Uterus (tissue), 3 donors: ENCODE measurements at regions not wholly inside any gene's neighbourhood (a gene's known extent, or its start where the extent isn't known, plus 50 kb on each side); places are given as distances from the start of the nearest gene placed in this dataset.

ENCODE experiments used
- DNase-seq, 2 donors: peaks; one replicate each; pipeline ENCODE4 v3.0.0-alpha.2; 2019 to 2020
- H3K27ac ChIP-seq, 2 donors: fragments of 200-600 bp; sonication (generic); 1 replicate in 1 of 2; 2 replicates in 1 of 2; pipeline ENCODE4 v1.5.1; 2016 to 2018
- H3K27me3 ChIP-seq, 2 donors: fragments of 200-600 bp; sonication (generic); one replicate each; pipeline ENCODE4 v1.5.1; 2018 to 2019; ENCODE audit warnings: control low read depth in 1 of 2
- H3K36me3 ChIP-seq, 2 donors: fragments of 200-600 bp; sonication (generic); one replicate each; pipeline ENCODE4 v1.5.1; 2019; ENCODE audit warnings: control low read depth in 1 of 2
- H3K4me1 ChIP-seq, 2 donors: fragments of 200-600 bp; sonication (generic); one replicate each; pipeline ENCODE4 v1.5.1; 2018 to 2019; ENCODE audit warnings: control low read depth in 1 of 2
- H3K4me3 ChIP-seq, 2 donors: fragments of 200-600 bp; sonication (generic); 1 replicate in 1 of 2; 2 replicates in 1 of 2; pipeline ENCODE4 v1.5.1; 2018 to 2019; ENCODE audit warnings: mild to moderate bottlenecking in 1 of 2
- H3K9me3 ChIP-seq, 2 donors: fragments of 200-600 bp; sonication (generic); one replicate each; pipeline ENCODE4 v1.5.1; 2019; ENCODE audit warnings: control low read depth in 1 of 2
- POLR2A ChIP-seq, 2 donors: fragments of 450-650 bp; IDR thresholded peaks; one replicate each; pipeline ENCODE4 v1.6.1; 2016; ENCODE audit warnings: antibody characterized with exemption in 2 of 2, mild to moderate bottlenecking in 1 of 2, moderate library complexity in 1 of 2
- intact Hi-C: fragments of 100-400 bp; cut with DNase I; formaldehyde crosslinking; loops from one replicate; pipeline ENCODE4 v1.15.1; 2023; ENCODE audit warnings: low total_unique reads
- TF ChIP-seq, protein P1 (sequence below), 4 experiments: fragments of 200-600 bp in 2 of 4; fragments of 450-650 bp in 2 of 4; sonication (generic) in 2 of 4; IDR thresholded peaks; one replicate each; pipeline ENCODE4 v1.5.1; 2016 to 2019; ENCODE audit warnings: antibody characterized with exemption in 4 of 4, mild to moderate bottlenecking in 2 of 4, moderate library complexity in 1 of 4
- donor health status: DM: yes; HTN: yes; CAD: no.

DNA sequence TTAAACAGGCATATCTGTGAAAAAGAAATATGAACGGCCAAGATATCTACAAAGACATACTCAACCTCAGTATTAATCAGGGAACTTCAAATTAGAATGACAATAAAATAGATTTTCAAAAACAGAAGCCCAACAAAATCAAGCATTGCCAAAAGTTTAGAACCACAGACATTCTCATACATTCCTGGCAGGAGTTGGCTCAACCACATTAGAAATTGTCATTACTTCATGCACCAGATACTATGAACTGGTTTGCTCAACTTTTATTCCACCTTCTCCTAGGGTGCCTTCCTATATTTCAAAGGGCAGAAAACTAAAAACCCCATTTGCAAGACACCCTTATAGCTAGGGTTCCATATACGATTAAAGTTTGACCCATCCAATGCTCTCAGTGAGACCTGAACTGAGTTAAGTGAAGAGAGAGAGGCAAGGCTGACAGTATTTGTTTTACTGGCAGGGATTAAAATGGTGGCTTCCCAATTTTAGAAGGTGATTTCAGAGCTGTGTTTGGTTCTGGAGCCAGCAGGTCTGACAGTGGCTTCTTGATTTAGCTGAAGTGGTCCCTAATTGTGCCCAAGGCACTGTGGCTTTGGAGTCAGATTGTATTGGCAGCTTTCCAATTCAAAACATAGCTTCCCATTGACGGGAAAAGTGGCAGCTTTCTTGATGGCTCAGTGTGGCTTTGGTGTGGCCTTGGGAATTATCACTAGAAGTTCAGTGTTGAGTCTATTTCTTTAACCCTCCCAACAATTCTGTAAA is 77.1 kb upstream of the CDYL start:
- TF ChIP-seq POLR2A (IDR thresholded peaks at IDR 0.05): no peak
- TF ChIP-seq, protein P1, sequence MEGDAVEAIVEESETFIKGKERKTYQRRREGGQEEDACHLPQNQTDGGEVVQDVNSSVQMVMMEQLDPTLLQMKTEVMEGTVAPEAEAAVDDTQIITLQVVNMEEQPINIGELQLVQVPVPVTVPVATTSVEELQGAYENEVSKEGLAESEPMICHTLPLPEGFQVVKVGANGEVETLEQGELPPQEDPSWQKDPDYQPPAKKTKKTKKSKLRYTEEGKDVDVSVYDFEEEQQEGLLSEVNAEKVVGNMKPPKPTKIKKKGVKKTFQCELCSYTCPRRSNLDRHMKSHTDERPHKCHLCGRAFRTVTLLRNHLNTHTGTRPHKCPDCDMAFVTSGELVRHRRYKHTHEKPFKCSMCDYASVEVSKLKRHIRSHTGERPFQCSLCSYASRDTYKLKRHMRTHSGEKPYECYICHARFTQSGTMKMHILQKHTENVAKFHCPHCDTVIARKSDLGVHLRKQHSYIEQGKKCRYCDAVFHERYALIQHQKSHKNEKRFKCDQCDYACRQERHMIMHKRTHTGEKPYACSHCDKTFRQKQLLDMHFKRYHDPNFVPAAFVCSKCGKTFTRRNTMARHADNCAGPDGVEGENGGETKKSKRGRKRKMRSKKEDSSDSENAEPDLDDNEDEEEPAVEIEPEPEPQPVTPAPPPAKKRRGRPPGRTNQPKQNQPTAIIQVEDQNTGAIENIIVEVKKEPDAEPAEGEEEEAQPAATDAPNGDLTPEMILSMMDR (IDR thresholded peaks at IDR 0.05): no peak
- no peaks in the 10 kb centered on the region for H3K36me3 ChIP-seq
- no peak overlapping the region for H3K4me3 ChIP-seq
- H3K4me1 ChIP-seq: no peaks in the 10 kb centered on the region
- no peak for DNase-seq
- H3K9me3 ChIP-seq: no peaks in the 10 kb centered on the region
- no peaks in the 10 kb centered on the region for H3K27me3 ChIP-seq
- intact Hi-C loops: no loop called here
- no peak overlapping the region for H3K27ac ChIP-seq

DNA sequence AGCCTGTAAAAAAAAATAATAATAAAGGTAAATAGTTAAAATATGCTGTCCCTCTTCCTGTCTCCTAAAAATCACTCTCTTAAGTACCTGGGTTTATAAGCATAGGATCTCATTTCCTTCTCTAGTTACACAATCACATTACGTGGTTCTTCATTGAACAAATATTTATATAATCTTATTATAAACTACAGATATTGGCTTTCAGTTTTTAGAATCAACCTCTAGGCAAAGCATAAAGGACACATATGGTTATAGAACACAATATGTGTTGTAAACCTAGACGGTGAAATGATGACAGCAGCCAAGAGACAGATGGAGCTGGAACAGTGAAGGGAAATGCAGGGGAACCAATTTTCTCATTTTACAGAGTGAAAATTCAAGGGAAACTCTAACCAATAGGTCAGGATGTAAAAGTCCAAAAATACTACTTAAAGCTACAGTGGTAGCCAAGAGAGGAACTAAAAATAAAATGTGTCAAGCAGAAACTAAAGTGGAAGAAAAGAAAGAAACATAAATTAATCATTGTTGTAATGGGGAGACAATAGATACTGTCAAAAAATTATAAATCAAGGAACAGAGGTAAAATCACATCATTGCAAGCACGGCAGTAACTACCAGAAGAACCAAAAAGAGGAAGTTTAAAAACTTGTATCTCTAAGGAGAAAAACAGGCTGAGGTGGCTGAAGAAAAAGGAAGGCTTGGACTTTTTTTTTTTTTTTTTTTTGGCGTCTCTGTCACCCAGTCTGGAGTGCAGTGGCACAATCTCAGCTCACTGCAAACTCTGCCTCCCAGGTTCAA is 82.8 kb upstream of the CDYL start:
- TF ChIP-seq, protein P1 (IDR thresholded peaks at IDR 0.05): no peak
- no peak for TF ChIP-seq POLR2A (IDR thresholded peaks at IDR 0.05)
- Histone ChIP-seq H3K27ac (no peak overlapping the region), H3K36me3 (no peaks in the 10 kb centered on the region), H3K4me1 (no peaks in the 10 kb centered on the region), H3K27me3 (no peaks in the 10 kb centered on the region), H3K9me3 (no peaks in the 10 kb centered on the region), H3K4me3 (no peak overlapping the region)
- no peak for DNase-seq
- intact Hi-C loops: no loop called here

DNA sequence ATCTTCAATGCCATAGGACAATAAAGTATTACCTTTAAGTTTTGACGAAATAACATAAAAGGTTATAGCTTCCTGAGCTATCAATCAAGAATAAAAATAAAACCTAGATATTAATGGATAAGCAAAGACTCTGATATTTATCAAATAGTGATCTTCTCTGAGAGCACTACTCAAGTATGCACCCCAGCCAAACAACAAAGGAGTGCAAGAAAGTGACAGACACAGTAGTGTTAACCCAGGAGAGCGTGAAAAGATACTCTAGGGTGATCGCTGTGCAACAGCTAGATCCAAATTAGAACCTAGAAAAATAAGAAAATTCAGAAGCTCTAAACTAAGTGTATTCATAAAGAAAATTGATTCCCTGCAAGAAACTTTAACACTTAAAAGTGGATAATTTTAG is 83.5 kb upstream of the CDYL start:
- H3K27ac ChIP-seq: no peak overlapping the region
- no peaks in the 10 kb centered on the region for H3K4me1 ChIP-seq
- no peaks in the 10 kb centered on the region for H3K9me3 ChIP-seq
- no peak for DNase-seq
- TF ChIP-seq, protein P1 (IDR thresholded peaks at IDR 0.05): no peak
- no peak for TF ChIP-seq POLR2A (IDR thresholded peaks at IDR 0.05)
- H3K4me3 ChIP-seq: no peak overlapping the region
- intact Hi-C loops: no loop called here
- no peaks in the 10 kb centered on the region for H3K27me3 ChIP-seq
- no peaks in the 10 kb centered on the region for H3K36me3 ChIP-seq

DNA sequence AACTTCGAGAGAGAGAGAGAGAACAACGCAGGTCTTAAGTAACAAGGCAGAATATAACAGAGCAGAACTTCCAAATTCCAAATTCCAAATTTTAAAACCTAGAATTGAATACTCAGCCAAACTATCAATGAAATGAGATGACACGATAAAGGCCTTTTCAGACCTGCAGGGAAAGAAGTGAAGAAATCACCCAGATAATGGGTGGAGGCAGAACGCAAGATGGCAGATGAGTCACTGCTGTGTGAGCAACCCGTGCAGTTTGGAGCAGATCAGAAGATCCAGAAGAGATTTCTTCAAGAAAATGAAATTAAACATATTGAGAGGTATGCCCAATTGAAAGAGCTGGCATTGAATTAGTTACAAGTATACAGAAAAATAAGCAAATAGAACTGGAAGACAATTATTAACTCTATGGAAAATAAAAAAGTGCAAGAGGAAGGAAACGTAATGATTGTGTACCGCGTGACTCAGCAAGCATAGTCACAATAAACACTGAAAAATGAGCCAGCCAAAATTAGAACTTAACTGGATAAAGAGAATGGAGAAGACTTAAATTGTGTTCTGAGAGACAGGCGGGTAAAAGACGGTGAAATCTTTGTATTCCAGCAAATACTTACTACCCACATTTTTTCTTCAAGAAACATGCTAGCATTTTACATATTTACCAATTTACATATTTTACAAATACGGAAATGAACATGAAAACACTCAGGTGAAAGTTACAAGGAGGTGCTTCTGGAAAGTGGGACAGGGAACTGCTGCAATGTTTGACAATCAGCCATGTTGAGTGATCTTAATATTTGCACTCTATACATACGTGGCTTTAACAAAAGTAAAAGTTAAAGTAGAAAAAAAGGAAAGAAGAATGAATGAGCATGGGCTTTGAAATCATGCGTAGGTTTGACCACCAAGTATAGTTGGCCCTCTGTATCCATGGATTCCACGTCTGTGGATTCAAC is 87.9 kb upstream of the CDYL start:
- Histone ChIP-seq H3K27me3 (no peaks in the 10 kb centered on the region), H3K4me3 (no peak overlapping the region), H3K27ac (peak overlapping the region in 1 of 2 donors; percentile 26), H3K4me1 (no peaks in the 10 kb centered on the region), H3K36me3 (no peaks in the 10 kb centered on the region), H3K9me3 (no peaks in the 10 kb centered on the region)
- no peak for DNase-seq
- TF ChIP-seq, protein P1 (IDR thresholded peaks at IDR 0.05): no peak
- TF ChIP-seq POLR2A (IDR thresholded peaks at IDR 0.05): no peak
- intact Hi-C loops: no loop called here
